Ovary (tissue), 3 donors: ENCODE measurements at regions not wholly inside any gene's neighbourhood (a gene's known extent, or its start where the extent isn't known, plus 50 kb on each side); places are given as distances from the start of the nearest gene placed in this dataset.

Experiments used
- POLR2A ChIP-seq: fragments of 450-650 bp; IDR thresholded peaks from one replicate; pipeline ENCODE4 v1.6.1; 2017; ENCODE audit warnings: antibody characterized with exemption, mild to moderate bottlenecking, moderate library complexity
- TF ChIP-seq, protein P1 (sequence below), 3 donors: fragments of 450-650 bp in 2 of 3; fragments of 200-600 bp in 1 of 3; IDR thresholded peaks; one replicate each; pipeline versions ENCODE4 v1.5.1 to v1.8.0; 2016 to 2022; ENCODE audit warnings: antibody characterized with exemption in 3 of 3, mild to moderate bottlenecking in 1 of 3
- donor health status: DM: no; HTN: no; CAD: no.

DNA sequence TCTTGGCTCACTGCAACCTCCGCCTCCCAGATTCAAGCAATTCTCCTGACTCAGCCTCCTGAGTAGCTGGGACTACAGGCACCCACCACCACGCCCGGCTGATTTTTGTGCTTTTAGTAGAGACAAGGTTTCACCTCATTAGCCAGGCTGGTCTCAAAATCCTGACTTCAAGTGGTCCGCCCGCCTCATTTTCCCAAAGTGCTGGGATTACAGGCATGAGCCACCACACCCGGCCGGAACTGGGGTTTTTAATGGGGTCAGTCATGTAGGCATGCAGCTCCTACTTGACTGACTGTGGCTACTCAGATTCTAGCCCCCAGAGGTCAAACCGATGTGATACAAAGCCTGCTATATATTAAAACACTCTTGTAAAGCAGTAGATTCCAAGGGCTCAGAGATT, 631.7 kb downstream of the MAT2B start:
- TF ChIP-seq, protein P1, sequence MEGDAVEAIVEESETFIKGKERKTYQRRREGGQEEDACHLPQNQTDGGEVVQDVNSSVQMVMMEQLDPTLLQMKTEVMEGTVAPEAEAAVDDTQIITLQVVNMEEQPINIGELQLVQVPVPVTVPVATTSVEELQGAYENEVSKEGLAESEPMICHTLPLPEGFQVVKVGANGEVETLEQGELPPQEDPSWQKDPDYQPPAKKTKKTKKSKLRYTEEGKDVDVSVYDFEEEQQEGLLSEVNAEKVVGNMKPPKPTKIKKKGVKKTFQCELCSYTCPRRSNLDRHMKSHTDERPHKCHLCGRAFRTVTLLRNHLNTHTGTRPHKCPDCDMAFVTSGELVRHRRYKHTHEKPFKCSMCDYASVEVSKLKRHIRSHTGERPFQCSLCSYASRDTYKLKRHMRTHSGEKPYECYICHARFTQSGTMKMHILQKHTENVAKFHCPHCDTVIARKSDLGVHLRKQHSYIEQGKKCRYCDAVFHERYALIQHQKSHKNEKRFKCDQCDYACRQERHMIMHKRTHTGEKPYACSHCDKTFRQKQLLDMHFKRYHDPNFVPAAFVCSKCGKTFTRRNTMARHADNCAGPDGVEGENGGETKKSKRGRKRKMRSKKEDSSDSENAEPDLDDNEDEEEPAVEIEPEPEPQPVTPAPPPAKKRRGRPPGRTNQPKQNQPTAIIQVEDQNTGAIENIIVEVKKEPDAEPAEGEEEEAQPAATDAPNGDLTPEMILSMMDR (IDR thresholded peaks at IDR 0.05) = no peak
- TF ChIP-seq POLR2A = no peak
